Limb (tissue), 2 donors: ENCODE measurements at regions not wholly inside any gene's neighbourhood (a gene's known extent, or its start where the extent isn't known, plus 50 kb on each side); places are given as distances from the start of the nearest gene placed in this dataset.

ENCODE experiments used
- DNase-seq, 2 donors: peaks; one replicate each; pipeline ENCODE4 v3.0.0-alpha.2; 2016; ENCODE audit errors: extremely low spot score in 2 of 2

GRCh38 chr9:7305677-7306076 is 493.9 kb downstream of the DMAC1 start:
- DNase-seq = no peak

GRCh38 chr9:7304627-7304995 is 495.0 kb downstream of the DMAC1 start:
- no peak for DNase-seq

GRCh38 chr9:7303907-7304626 is 495.5 kb downstream of the DMAC1 start:
- DNase-seq = no peak

GRCh38 chr9:7300484-7300883 is 499.1 kb downstream of the DMAC1 start:
- no peak for DNase-seq

- DNase-seq = no peak
These were observed 501.5 kb downstream of the DMAC1 start for GRCh38 chr9:7298123-7298522.

- no peak for DNase-seq
These were observed 502.1 kb downstream of the DMAC1 start for GRCh38 chr9:7297521-7297920.

- no peak for DNase-seq
These were observed 506.5 kb downstream of the DMAC1 start for GRCh38 chr9:7293091-7293490.

GRCh38 chr9:7289773-7290172 is 509.8 kb downstream of the DMAC1 start:
- no peak for DNase-seq

GRCh38 chr9:7287986-7288385 is 511.6 kb downstream of the DMAC1 start:
- no peak for DNase-seq

- no peak for DNase-seq
These were observed 512.5 kb downstream of the DMAC1 start for GRCh38 chr9:7287065-7287464.

- no peak for DNase-seq
These were observed 513.5 kb downstream of the DMAC1 start for GRCh38 chr9:7286101-7286500.

- no peak for DNase-seq
These were observed 514.4 kb downstream of the DMAC1 start for GRCh38 chr9:7285199-7285598.

GRCh38 chr9:7284517-7284916 is 515.1 kb downstream of the DMAC1 start:
- DNase-seq = no peak

GRCh38 chr9:7284117-7284516 is 515.5 kb downstream of the DMAC1 start:
- DNase-seq = no peak

GRCh38 chr9:7273575-7273974 is 515.8 kb downstream of the KDM4C start:
- DNase-seq = peak in 1 of 2 donors; percentile 53

GRCh38 chr9:7266911-7267595 is 509.3 kb downstream of the KDM4C start:
- DNase-seq = peak in 1 of 2 donors; percentile 42

GRCh38 chr9:7265181-7265580 is 507.4 kb downstream of the KDM4C start:
- DNase-seq = no peak

GRCh38 chr9:7259544-7260241 is 501.9 kb downstream of the KDM4C start:
- DNase-seq = no peak

- no peak for DNase-seq
These were observed 501.1 kb downstream of the KDM4C start for GRCh38 chr9:7258688-7259396.

- DNase-seq = no peak
These were observed 489.2 kb downstream of the KDM4C start for GRCh38 chr9:7246917-7247522.

GRCh38 chr9:7245976-7246580 is 488.3 kb downstream of the KDM4C start:
- no peak for DNase-seq
